Naive thymus-derived CD4-positive, alpha-beta T cell (primary cell): ENCODE measurements at regions not wholly inside any gene's neighbourhood (a gene's known extent, or its start where the extent isn't known, plus 50 kb on each side); places are given as distances from the start of the nearest gene placed in this dataset.

Experiments
- ATAC-seq: fragments of 150-1000 bp; cut with Tn5 transposase; 2 replicates; pipeline ENCODE4 v1.10.0; 2021; ENCODE audit warnings: mild to moderate bottlenecking, moderate library complexity
- CTCF ChIA-PET: fragments of 350-600 bp; sonication (Branson Sonifier 250); formaldehyde crosslinking; loops from one replicate; lab custom pipeline; 2021; ENCODE audit warnings: antibody characterized with exemption; lab: Charles Lee
- POLR2A ChIA-PET: fragments of 350-600 bp; sonication (Branson Sonifier 250); formaldehyde crosslinking; loops from one replicate; lab custom pipeline; 2021; ENCODE audit warnings: antibody characterized with exemption, inconsistent platforms; lab: Charles Lee
- DNase-seq, 9 donors: peaks; one replicate each; pipeline versions ENCODE4 v3.0.0 to v3.0.0-alpha.2; 2020 to 2022; ENCODE audit warnings: mixed read lengths in 1 of 9
- H3K27ac ChIP-seq: one replicate; pipeline ENCODE4 v1.7.0; 2013; ENCODE audit warnings: mild to moderate bottlenecking, low read depth, low read length, moderate library complexity
- H3K27me3 ChIP-seq, 2 donors: one replicate each; pipeline ENCODE4 v1.7.0; 2013; ENCODE audit warnings: low read length in 2 of 2, mild to moderate bottlenecking in 2 of 2, moderate library complexity in 2 of 2; ENCODE audit not compliant: control insufficient read depth in 2 of 2, insufficient read depth in 2 of 2
- H3K36me3 ChIP-seq, 3 experiments: 1 replicate in 2 of 3; 2 replicates in 1 of 3; pipeline ENCODE4 v1.7.0; 2013; ENCODE audit warnings: low read length in 3 of 3, mild to moderate bottlenecking in 3 of 3, moderate library complexity in 1 of 3; ENCODE audit not compliant: insufficient read depth in 3 of 3, control insufficient read depth in 2 of 3
- H3K4me1 ChIP-seq, 2 donors: one replicate each; pipeline ENCODE4 v1.7.0; 2013; ENCODE audit warnings: low read length in 2 of 2, mild to moderate bottlenecking in 2 of 2, moderate library complexity in 1 of 2; ENCODE audit not compliant: control insufficient read depth in 2 of 2, insufficient read depth in 2 of 2
- H3K4me3 ChIP-seq: 2 replicates; pipeline ENCODE4 v1.7.0; 2013; ENCODE audit warnings: mild to moderate bottlenecking, low read length
- H3K9me3 ChIP-seq, 3 experiments: 1 replicate in 2 of 3; 2 replicates in 1 of 3; pipeline ENCODE4 v1.7.0; 2013; ENCODE audit warnings: low read length in 3 of 3; ENCODE audit not compliant: control insufficient read depth in 2 of 3
- H3K27ac Mint-ChIP-seq, 9 donors: one replicate each; pipeline ENCODE4 v1.8.0; 2020 to 2022; ENCODE audit warnings: mixed read lengths in 9 of 9, mild to moderate bottlenecking in 8 of 9, moderate library complexity in 5 of 9, inconsistent platforms in 2 of 9
- H3K27me3 Mint-ChIP-seq, 5 donors: one replicate each; pipeline ENCODE4 v1.8.0; 2021 to 2022; ENCODE audit warnings: mixed read lengths in 5 of 5, mild to moderate bottlenecking in 1 of 5
- H3K36me3 Mint-ChIP-seq, 5 donors: one replicate each; pipeline ENCODE4 v1.8.0; 2020 to 2022; ENCODE audit warnings: mixed read lengths in 5 of 5, mild to moderate bottlenecking in 3 of 5, inconsistent platforms in 1 of 5
- H3K4me1 Mint-ChIP-seq, 7 donors: one replicate each; pipeline ENCODE4 v1.8.0; 2020 to 2022; ENCODE audit warnings: mixed read lengths in 7 of 7, mild to moderate bottlenecking in 3 of 7, inconsistent platforms in 1 of 7
- H3K4me3 Mint-ChIP-seq, 10 donors: one replicate each; pipeline ENCODE4 v1.8.0; 2020 to 2022; ENCODE audit warnings: mild to moderate bottlenecking in 10 of 10, mixed read lengths in 10 of 10, moderate library complexity in 6 of 10, inconsistent platforms in 2 of 10
- H3K9me3 Mint-ChIP-seq, 11 donors: one replicate each; pipeline ENCODE4 v1.8.0; 2020 to 2022; ENCODE audit warnings: mixed read lengths in 11 of 11, mild to moderate bottlenecking in 4 of 11, inconsistent platforms in 1 of 11, moderate library complexity in 1 of 11
- intact Hi-C, 2 donors: fragments of 100-400 bp; cut with micrococcal nuclease; formaldehyde crosslinking; loops; one replicate each; pipeline ENCODE4 v1.15.1; 2023

DNA sequence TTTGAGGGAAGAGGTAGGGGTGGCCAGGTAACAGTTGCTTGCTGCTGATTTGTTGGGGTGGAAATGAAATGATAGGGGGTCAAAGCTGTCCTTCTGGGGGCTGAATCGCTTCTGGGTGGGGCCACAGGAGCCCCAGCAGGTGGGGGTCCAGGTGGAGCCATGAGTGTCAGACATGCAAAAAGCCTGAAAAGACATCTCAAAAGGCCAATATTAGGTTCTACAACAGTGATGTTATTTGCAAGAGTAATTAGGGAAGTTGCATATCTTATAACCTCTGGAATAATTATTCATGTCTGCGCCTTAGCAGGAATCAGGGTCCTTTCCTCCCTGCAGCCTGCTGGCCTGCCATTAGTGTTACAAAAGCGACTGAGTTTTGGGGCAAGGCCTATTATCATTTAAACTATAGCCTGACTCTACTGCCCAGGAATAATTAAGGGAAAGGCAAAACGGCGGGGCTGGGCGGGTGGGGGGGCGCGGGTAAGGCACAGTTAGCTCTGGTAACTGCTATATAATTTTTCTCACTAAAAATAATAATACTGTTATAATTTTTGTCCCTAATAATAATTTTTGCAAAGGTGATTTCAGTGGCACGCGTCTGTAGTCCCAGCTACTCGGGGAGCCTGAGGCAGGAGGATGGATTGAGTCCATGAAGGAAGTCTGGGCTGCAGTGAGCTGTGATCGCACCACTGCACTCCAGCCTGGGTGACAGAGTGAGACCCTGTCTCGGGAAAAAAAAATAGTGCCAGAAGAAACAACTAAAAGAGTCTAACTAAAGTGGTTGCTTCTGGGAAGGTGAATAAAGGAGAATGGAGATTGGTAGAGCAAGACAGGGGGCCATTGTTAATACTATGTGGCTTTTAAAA is 145.7 kb downstream of the MAGEB17 start:
- Histone ChIP-seq H3K27me3 (no peaks in the 10 kb centered on the region), H3K4me1 (no peaks in the 10 kb centered on the region), H3K9me3 (no peaks in the 10 kb centered on the region), H3K27ac (no peak overlapping the region), H3K36me3 (no peaks in the 10 kb centered on the region), H3K4me3 (no peak overlapping the region)
- Mint-ChIP-seq H3K27me3 (peaks cover 3 to 15% (median 13%) of the 10 kb centered on the region in 5 donors), H3K4me1 (no peaks in the 10 kb centered on the region), H3K4me3 (no peak overlapping the region), H3K9me3 (peaks cover 0 to 2% (median 0%) of the 10 kb centered on the region in 11 donors), H3K36me3 (no peaks in the 10 kb centered on the region), H3K27ac (no peak overlapping the region)
- intact Hi-C loops: no loop called here
- CTCF ChIA-PET: no interaction called here
- no peak for ATAC-seq
- POLR2A ChIA-PET: no interaction called here
- DNase-seq: no peak

GRCh38 chrX:16316331-16316730 is 149.1 kb downstream of the MAGEB17 start:
- no peak overlapping the region for H3K27ac Mint-ChIP-seq
- CTCF ChIA-PET: no interaction called here
- no peaks in the 10 kb centered on the region for H3K36me3 Mint-ChIP-seq

GRCh38 chrX:16319929-16320328 is 152.6 kb downstream of the MAGEB17 start:
- ATAC-seq (no peak), DNase-seq (no peak)
- POLR2A ChIA-PET: no interaction called here
- H3K36me3 ChIP-seq: no peaks in the 10 kb centered on the region
- no peaks in the 10 kb centered on the region for H3K9me3 ChIP-seq
- Mint-ChIP-seq H3K27ac (no peak overlapping the region), H3K36me3 (no peaks in the 10 kb centered on the region), H3K27me3 (peaks cover 0 to 8% (median 4%) of the 10 kb centered on the region in 5 donors), H3K4me3 (no peak overlapping the region), H3K9me3 (peaks cover 0 to 7% (median 0%) of the 10 kb centered on the region in 11 donors), H3K4me1 (no peaks in the 10 kb centered on the region)
- CTCF ChIA-PET: no interaction called here
- H3K27ac ChIP-seq: no peak overlapping the region
- no peaks in the 10 kb centered on the region for H3K27me3 ChIP-seq
- H3K4me3 ChIP-seq: no peak overlapping the region
- no peaks in the 10 kb centered on the region for H3K4me1 ChIP-seq
- intact Hi-C loops: no loop called here

More at GRCh38 chrX:16316331-16316730, 149.1 kb downstream of the MAGEB17 start:
- intact Hi-C loops: no loop called here
- DNase-seq (no peak), ATAC-seq (no peak)
- no peaks in the 10 kb centered on the region for H3K9me3 ChIP-seq
- peaks cover 3 to 13% (median 6%) of the 10 kb centered on the region in 5 donors for H3K27me3 Mint-ChIP-seq
- no peaks in the 10 kb centered on the region for H3K27me3 ChIP-seq
- H3K4me1 ChIP-seq: no peaks in the 10 kb centered on the region
- H3K27ac ChIP-seq: no peak overlapping the region
- POLR2A ChIA-PET: no interaction called here
- no peaks in the 10 kb centered on the region for H3K36me3 ChIP-seq
- peaks cover 0 to 5% (median 0%) of the 10 kb centered on the region in 11 donors for H3K9me3 Mint-ChIP-seq
- H3K4me1 Mint-ChIP-seq: no peaks in the 10 kb centered on the region
- H3K4me3 Mint-ChIP-seq: no peak overlapping the region
- H3K4me3 ChIP-seq: no peak overlapping the region

- peaks cover 0 to 7% (median 0%) of the 10 kb centered on the region in 11 donors for H3K9me3 Mint-ChIP-seq
- ATAC-seq: no peak
- Histone ChIP-seq H3K4me1 (no peaks in the 10 kb centered on the region), H3K9me3 (no peaks in the 10 kb centered on the region), H3K27ac (no peak overlapping the region), H3K4me3 (no peak overlapping the region), H3K36me3 (no peaks in the 10 kb centered on the region), H3K27me3 (no peaks in the 10 kb centered on the region)
- DNase-seq: no peak
- ChIA-PET POLR2A (no interaction called here), CTCF (no interaction called here)
- no peaks in the 10 kb centered on the region for H3K36me3 Mint-ChIP-seq
- H3K27ac Mint-ChIP-seq: no peak overlapping the region
- H3K4me3 Mint-ChIP-seq: no peak overlapping the region
- H3K27me3 Mint-ChIP-seq: peaks cover 0 to 8% (median 4%) of the 10 kb centered on the region in 5 donors
- H3K4me1 Mint-ChIP-seq: no peaks in the 10 kb centered on the region
- intact Hi-C loops: no loop called here
These were observed 153.6 kb downstream of the MAGEB17 start for GRCh38 chrX:16320765-16321355.

DNA sequence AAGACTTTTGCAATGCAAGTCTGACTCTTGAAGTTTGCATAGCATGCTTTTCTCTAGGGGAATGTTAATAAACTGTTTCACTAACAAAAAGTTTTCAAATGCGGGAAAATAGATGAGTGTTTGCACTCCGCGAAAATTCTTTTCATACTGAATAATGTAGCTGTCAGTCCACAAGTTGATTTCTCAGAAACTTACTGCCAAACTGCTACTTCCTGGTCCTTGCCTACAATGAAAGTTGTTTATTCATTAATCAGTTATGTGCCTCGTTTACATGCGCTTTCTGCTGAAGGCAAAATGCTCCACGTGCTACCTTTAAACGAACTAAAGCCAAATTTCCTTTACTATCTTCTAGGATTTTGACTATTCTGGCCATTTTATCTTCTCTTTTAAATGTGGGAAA is 166.2 kb downstream of the MAGEB17 start:
- intact Hi-C loops: no loop called here
- no peak overlapping the region for H3K4me3 Mint-ChIP-seq
- CTCF ChIA-PET: no interaction called here

DNA sequence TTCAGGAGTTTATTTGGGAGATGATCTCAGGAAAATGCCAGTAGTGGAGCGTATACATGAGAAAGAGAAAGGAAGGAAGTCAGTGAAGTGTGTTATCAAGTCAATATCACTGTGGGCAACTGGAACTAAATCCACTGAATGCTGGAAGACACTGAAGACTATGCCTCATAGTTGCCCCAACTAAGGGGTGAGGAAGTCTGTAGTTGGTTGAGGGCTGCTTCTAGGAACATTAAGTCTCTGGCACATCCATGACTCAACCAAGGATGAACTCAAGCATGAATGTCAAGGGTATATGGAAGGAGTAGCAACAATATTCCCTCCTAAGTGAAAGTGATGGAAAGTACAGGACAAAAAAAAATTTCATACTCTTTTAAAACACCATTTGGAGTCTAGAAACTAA is 167.9 kb downstream of the MAGEB17 start:
- Histone ChIP-seq H3K4me3 (no peak overlapping the region), H3K27me3 (no peaks in the 10 kb centered on the region), H3K9me3 (no peaks in the 10 kb centered on the region), H3K27ac (no peak overlapping the region), H3K4me1 (no peaks in the 10 kb centered on the region), H3K36me3 (no peaks in the 10 kb centered on the region)
- no peaks in the 10 kb centered on the region for H3K36me3 Mint-ChIP-seq
- peaks cover 0 to 2% (median 0%) of the 10 kb centered on the region in 5 donors for H3K27me3 Mint-ChIP-seq
- no peaks in the 10 kb centered on the region for H3K4me1 Mint-ChIP-seq
- ChIA-PET POLR2A (no interaction called here), CTCF (no interaction called here)
- H3K9me3 Mint-ChIP-seq: peaks cover 0 to 3% (median 0%) of the 10 kb centered on the region in 11 donors
- DNase-seq: no peak
- H3K4me3 Mint-ChIP-seq: no peak overlapping the region
- no peak overlapping the region for H3K27ac Mint-ChIP-seq
- ATAC-seq: no peak
- intact Hi-C loops: no loop called here

More for the DNA sequence above, 166.2 kb downstream of the MAGEB17 start:
- H3K27me3 ChIP-seq: no peaks in the 10 kb centered on the region
- DNase-seq (no peak), ATAC-seq (no peak)
- Mint-ChIP-seq H3K4me1 (no peaks in the 10 kb centered on the region), H3K36me3 (no peaks in the 10 kb centered on the region), H3K9me3 (no peaks in the 10 kb centered on the region), H3K27ac (no peak overlapping the region), H3K27me3 (no peaks in the 10 kb centered on the region)
- H3K4me3 ChIP-seq: no peak overlapping the region
- no peaks in the 10 kb centered on the region for H3K9me3 ChIP-seq
- H3K27ac ChIP-seq: no peak overlapping the region
- no peaks in the 10 kb centered on the region for H3K36me3 ChIP-seq
- H3K4me1 ChIP-seq: no peaks in the 10 kb centered on the region
- POLR2A ChIA-PET: no interaction called here
